B cell (primary cell): ENCODE measurements at regions not wholly inside any gene's neighbourhood (a gene's known extent, or its start where the extent isn't known, plus 50 kb on each side); places are given as distances from the start of the nearest gene placed in this dataset.

Experiments used
- ATAC-seq: fragments of 200-7000 bp; cut with Tn5 transposase; one replicate; pipeline ENCODE4 v1.10.0; 2021; ENCODE audit warnings: low read depth, mild to moderate bottlenecking, moderate number of reproducible peaks, moderate library complexity
- CTCF ChIA-PET: fragments of 350-600 bp; sonication (Branson Sonifier 250); formaldehyde crosslinking; loops from one replicate; lab custom pipeline; 2021; ENCODE audit warnings: antibody characterized with exemption, inconsistent platforms; lab: Charles Lee
- POLR2A ChIA-PET: fragments of 350-600 bp; sonication (Branson Sonifier 250); formaldehyde crosslinking; loops from one replicate; lab custom pipeline; 2021; ENCODE audit warnings: antibody characterized with exemption; lab: Charles Lee
- DNase-seq: peaks from one replicate; pipeline ENCODE4 v3.0.0; 2013
- H2AFZ ChIP-seq: 2 replicates; pipeline ENCODE4 v1.6.1; 2012; ENCODE audit warnings: mild to moderate bottlenecking, low read depth, low read length; ENCODE audit not compliant: insufficient read depth, poor library complexity, severe bottlenecking
- H3K27ac ChIP-seq, 2 donors: 1 replicate in 1 of 2; 2 replicates in 1 of 2; pipeline ENCODE4 v1.5.1; 2012 to 2013; ENCODE audit warnings: low read length in 2 of 2, mild to moderate bottlenecking in 2 of 2, moderate library complexity in 1 of 2
- H3K27me3 ChIP-seq, 4 experiments: fragments of 200-600 bp in 1 of 4; sonication (generic) in 1 of 4; replicated peaks in 1 of 4; 1 replicate in 2 of 4; 2 replicates in 2 of 4; pipeline versions ENCODE4 v1.6.1 to v1.7.0; 2013 to 2016; ENCODE audit warnings: low read length in 3 of 4, mild to moderate bottlenecking in 2 of 4, mixed read lengths in 1 of 4, moderate library complexity in 1 of 4; ENCODE audit not compliant: insufficient read depth in 4 of 4, control insufficient read depth in 3 of 4; ENCODE audit errors: control extremely low read depth in 1 of 4
- H3K36me3 ChIP-seq, 2 experiments: replicated peaks in 1 of 2; 1 replicate in 1 of 2; 2 replicates in 1 of 2; pipeline versions ENCODE4 v1.6.1 to v1.7.1; 2013; ENCODE audit warnings: low read length in 1 of 2; ENCODE audit not compliant: insufficient read depth in 2 of 2, control insufficient read depth in 1 of 2; ENCODE audit errors: control extremely low read depth in 1 of 2, extremely low read depth in 1 of 2
- H3K4me1 ChIP-seq, 2 donors: fragments of 200-600 bp in 1 of 2; sonication (generic) in 1 of 2; 1 replicate in 1 of 2; 2 replicates in 1 of 2; pipeline versions ENCODE4 v1.5.1 to v1.6.1; 2013 to 2017; ENCODE audit warnings: low read length in 2 of 2; ENCODE audit not compliant: control insufficient read depth in 2 of 2, insufficient read depth in 2 of 2
- H3K4me2 ChIP-seq: replicated peaks from 2 replicates; pipeline ENCODE3; 2012; ENCODE audit warnings: mild to moderate bottlenecking, low read depth, low read length; ENCODE audit not compliant: poor library complexity, severe bottlenecking
- H3K4me3 ChIP-seq, 5 experiments: fragments of 200-600 bp in 1 of 5; sonication (generic) in 1 of 5; 1 replicate in 3 of 5; 2 replicates in 2 of 5; pipeline versions ENCODE4 v1.5.1 to v1.7.0; 2011 to 2016; ENCODE audit warnings: low read length in 4 of 5, mild to moderate bottlenecking in 4 of 5, low read depth in 2 of 5, control low read depth in 1 of 5, moderate library complexity in 1 of 5; ENCODE audit not compliant: insufficient read depth in 1 of 5; ENCODE audit errors: control extremely low read depth in 1 of 5, extremely low read depth in 1 of 5
- H3K79me2 ChIP-seq: fragments of 200-600 bp; sonication (generic); one replicate; pipeline ENCODE4 v1.6.0; 2016; ENCODE audit warnings: low read length; ENCODE audit not compliant: control insufficient read depth, insufficient read depth
- H3K9ac ChIP-seq: fragments of 200-600 bp; sonication (generic); 2 replicates; pipeline ENCODE4 v1.6.1; 2017; ENCODE audit warnings: mild to moderate bottlenecking, low read length, moderate library complexity
- H3K9me3 ChIP-seq, 3 donors: one replicate each; pipeline versions ENCODE4 v1.6.1 to v1.7.1; 2013; ENCODE audit warnings: low read length in 2 of 3; ENCODE audit not compliant: control insufficient read depth in 2 of 3, insufficient read depth in 1 of 3; ENCODE audit errors: control extremely low read depth in 1 of 3
- H4K20me1 ChIP-seq: 2 replicates; pipeline ENCODE4 v1.6.0; 2012; ENCODE audit warnings: mild to moderate bottlenecking, low read length; ENCODE audit not compliant: insufficient read depth, control insufficient read depth, poor library complexity, severe bottlenecking
- H3K27ac Mint-ChIP-seq: one replicate; pipeline ENCODE4 v1.8.0; 2021; ENCODE audit warnings: mixed read lengths
- H3K27me3 Mint-ChIP-seq: one replicate; pipeline ENCODE4 v1.8.0; 2021; ENCODE audit warnings: mixed read lengths
- H3K4me1 Mint-ChIP-seq: one replicate; pipeline ENCODE4 v1.8.0; 2021; ENCODE audit warnings: mixed read lengths
- H3K4me3 Mint-ChIP-seq: one replicate; pipeline ENCODE4 v1.8.0; 2021; ENCODE audit warnings: mixed read lengths
- H3K9me3 Mint-ChIP-seq: one replicate; pipeline ENCODE4 v1.8.0; 2022; ENCODE audit warnings: mixed read lengths; ENCODE audit not compliant: insufficient read depth
- CTCF ChIP-seq: fragments of 200-600 bp; IDR thresholded peaks from one replicate; pipeline ENCODE4 v1.8.0; 2022; ENCODE audit warnings: antibody characterized with exemption, mild to moderate bottlenecking
- EZH2 ChIP-seq: IDR thresholded peaks from 2 replicates; pipeline ENCODE4 v1.6.1; 2012; ENCODE audit warnings: borderline replicate concordance, low read depth, mild to moderate bottlenecking, moderate library complexity, low read length; ENCODE audit not compliant: insufficient read depth, poor library complexity, severe bottlenecking
- WGBS: methylation state at CpG from one replicate; pipeline ENCODE4 v1.1.5; 2013; ENCODE audit warnings: missing lambda C conversion rate; ENCODE audit not compliant: insufficient coverage; 5-methylcytosine and 5-hydroxymethylcytosine counted together
- intact Hi-C: fragments of 100-400 bp; cut with micrococcal nuclease; formaldehyde crosslinking; loops from one replicate; pipeline ENCODE4 v1.10.0; 2022

DNA sequence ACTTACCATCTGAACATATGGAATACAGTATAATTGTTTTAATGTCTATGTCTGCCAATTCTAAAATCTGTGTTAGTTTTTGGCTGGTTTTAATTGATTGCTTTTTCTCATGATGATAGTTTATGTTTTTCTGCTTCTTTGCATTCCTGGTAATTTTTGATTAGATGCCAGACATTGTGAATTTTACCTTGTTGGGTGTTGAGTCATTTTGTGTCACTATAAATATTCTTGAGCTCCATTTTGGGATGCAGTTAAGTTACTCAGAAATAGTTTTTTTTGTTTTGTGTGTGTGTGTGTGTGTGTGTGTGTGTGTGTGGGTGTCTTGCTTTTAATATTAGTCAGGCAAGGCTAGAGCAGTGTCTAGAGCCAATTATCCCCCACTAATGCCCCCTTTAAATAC lies 818.8 kb upstream of the NR2F2 start:
- H3K36me3 ChIP-seq, result no peaks in the 10 kb centered on the region

GRCh38 chr15:95512906-95513305 lies 817.6 kb upstream of the NR2F2 start:
- Histone ChIP-seq H3K79me2 (no peaks in the 10 kb centered on the region), H2AFZ (no peak overlapping the region), H3K9me3 (peaks cover 0 to 4% (median 1%) of the 10 kb centered on the region in 3 donors), H3K4me3 (no peak overlapping the region), H3K9ac (no peak overlapping the region), H3K4me1 (no peaks in the 10 kb centered on the region), H3K36me3 (no peaks in the 10 kb centered on the region), H4K20me1 (no peaks in the 10 kb centered on the region), H3K27ac (no peak overlapping the region), H3K27me3 (no peaks in the 10 kb centered on the region), H3K4me2 (no peak overlapping the region)
- Mint-ChIP-seq H3K27ac (no peak overlapping the region), H3K4me1 (no peaks in the 10 kb centered on the region), H3K4me3 (no peak overlapping the region), H3K9me3 (peaks cover 3% of the 10 kb centered on the region), H3K27me3 (no peaks in the 10 kb centered on the region)
- DNase-seq (no peak), ATAC-seq (no peak)
- ChIA-PET POLR2A (no interaction called here), CTCF (no interaction called here)
- WGBS, result no CpG with 5 or more reads among the region's 2 CpGs
- TF ChIP-seq EZH2 (no peak), CTCF (no peak)
- intact Hi-C loops, result no loop called here

More for the DNA sequence above, 818.8 kb upstream of the NR2F2 start:
- Mint-ChIP-seq H3K27ac (no peak overlapping the region), H3K9me3 (peaks cover 3% of the 10 kb centered on the region), H3K4me3 (no peak overlapping the region), H3K27me3 (no peaks in the 10 kb centered on the region), H3K4me1 (no peaks in the 10 kb centered on the region)
- no peaks in the 10 kb centered on the region for H3K4me1 ChIP-seq
- DNase-seq (no peak), ATAC-seq (no peak)
- no peaks in the 10 kb centered on the region for H3K27me3 ChIP-seq
- peaks cover 0 to 4% (median 1%) of the 10 kb centered on the region in 3 donors for H3K9me3 ChIP-seq
- ChIA-PET CTCF (no interaction called here), POLR2A (no interaction called here)
- no peak overlapping the region for H3K9ac ChIP-seq
- intact Hi-C loops, result no loop called here
- TF ChIP-seq EZH2, result no peak
- no peak for TF ChIP-seq CTCF
- H3K79me2 ChIP-seq, result no peaks in the 10 kb centered on the region
- H2AFZ ChIP-seq, result no peak overlapping the region
- no peak overlapping the region for H3K27ac ChIP-seq
- no peak overlapping the region for H3K4me3 ChIP-seq
- no peaks in the 10 kb centered on the region for H4K20me1 ChIP-seq
- no peak overlapping the region for H3K4me2 ChIP-seq
